ENCODE measurements at regions not wholly inside any gene's neighbourhood (a gene's known extent, or its start where the extent isn't known, plus 50 kb on each side); places are given as distances from the start of the nearest gene placed in this dataset.

DNA sequence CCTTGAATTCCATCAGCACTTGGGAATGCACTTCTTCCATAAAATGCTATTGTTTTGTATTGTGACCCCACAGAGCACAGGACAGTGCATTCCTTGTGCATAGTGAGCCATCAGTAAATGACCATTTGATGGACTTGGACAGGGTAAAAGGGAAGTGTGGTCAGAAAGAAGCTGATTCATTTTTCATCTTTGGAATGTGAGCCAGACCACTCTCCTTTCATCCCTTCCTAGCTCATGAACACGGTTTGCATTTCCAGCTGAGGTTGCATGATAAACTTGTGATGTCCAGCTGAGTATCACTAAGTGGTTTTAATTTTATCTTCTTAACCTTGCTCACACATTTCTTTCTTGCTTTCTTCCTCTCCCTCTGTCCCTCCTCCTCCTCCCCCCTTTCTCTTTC, 101.3 kb downstream of the NUDT12 start:
- DNase-seq = no peak

DNA sequence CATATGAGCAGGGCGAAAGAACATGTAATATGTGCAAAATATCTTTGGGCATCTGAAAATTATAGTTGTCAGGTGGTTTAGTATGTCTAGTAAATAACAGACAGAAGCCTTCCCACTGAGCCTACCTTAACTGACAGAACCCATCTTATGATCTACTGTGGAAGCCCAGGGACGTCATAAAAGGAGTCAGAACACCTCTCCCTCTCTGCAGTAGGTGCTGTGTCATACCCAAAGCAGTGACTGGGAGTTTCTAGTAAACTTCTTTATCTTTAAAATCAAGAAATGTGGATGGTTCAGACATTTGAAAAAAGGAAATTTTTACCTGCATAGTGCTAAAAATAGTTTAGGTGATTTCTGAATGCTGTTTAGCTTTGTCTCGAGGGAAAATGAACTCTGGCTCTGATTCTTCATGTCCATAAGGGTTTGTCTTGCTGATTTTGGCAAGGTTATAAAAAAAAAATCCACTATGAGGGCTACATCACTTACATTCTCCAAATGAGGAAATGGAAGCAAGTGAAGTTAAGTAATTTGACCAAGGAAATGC, 104.0 kb downstream of the NUDT12 start:
- no peak for DNase-seq

DNA sequence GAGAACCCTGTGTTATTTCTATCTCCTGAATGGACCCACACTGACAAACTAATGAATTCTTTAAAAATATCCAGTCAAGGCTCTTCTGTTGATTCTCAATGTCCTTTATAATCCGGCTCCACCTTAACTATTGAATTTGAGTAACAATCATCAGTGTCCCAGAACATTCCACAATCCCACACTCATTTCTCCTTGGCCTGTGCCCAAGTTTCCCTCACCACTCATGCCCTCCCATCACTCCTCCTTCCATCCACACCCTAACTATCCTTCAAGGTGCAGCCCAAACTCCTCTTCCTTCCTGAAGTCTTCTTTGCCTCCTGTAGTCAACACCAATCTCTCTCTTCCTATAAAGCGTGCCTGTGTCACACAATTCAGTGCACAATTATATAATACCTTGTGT, 106.1 kb downstream of the NUDT12 start:
- no peak for DNase-seq

DNA sequence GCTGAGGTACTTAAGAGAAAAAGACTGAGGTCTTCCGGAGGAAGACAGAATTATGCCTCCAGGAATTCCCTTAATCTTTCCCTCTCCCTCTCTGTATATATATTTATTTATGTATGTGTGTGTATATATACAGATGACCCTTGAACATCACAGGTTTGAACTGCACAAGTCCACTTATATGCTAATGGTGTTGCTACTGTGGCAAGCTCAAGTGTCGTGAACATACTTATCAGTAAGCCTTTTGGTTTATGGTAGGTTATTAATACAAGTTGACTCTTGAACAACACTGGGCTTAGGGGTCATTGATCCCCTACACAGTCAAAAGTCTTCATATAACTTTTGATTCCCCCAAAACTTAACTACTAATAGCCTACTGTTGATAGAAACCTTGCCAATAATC, 106.8 kb downstream of the NUDT12 start:
- no peak for DNase-seq

DNA sequence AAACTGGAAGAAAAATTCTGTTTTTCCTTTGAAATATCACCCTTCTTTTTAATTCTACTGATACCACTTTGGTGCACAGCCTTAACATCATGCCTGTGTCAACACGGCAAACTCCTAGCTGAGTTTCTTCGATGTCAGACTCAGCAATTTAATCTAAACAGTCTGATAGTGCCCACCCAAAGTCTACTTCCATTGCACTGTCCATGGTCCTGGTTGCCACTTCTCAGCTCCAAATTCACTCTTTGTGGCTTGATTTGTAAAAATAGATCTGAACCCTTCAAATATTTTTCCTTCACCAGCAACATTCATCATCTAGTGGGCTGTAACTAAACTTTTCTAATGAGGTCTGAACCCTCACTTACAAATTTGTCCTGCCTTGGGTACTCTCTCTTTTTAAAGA, 107.8 kb downstream of the NUDT12 start:
- DNase-seq = no peak

DNA sequence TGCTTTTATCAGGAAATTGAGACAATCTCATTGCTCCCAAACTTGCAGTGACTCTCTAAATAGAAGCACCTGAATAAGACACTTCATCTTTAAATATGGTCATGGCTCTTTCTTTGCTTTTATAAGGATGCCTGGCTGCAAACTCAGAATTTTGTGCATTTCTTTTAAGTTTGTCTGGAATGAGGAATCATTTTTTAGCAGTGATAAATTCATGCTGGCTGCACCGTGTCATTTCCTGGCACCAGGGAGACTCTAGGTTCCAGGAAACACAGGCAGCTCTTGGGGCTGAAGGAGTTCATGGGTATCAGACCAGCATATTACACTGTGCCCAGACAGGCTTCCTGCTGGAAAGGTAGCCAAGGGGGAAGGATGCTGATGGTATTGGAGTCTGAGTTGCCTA, 109.9 kb downstream of the NUDT12 start:
- no peak for DNase-seq

DNA sequence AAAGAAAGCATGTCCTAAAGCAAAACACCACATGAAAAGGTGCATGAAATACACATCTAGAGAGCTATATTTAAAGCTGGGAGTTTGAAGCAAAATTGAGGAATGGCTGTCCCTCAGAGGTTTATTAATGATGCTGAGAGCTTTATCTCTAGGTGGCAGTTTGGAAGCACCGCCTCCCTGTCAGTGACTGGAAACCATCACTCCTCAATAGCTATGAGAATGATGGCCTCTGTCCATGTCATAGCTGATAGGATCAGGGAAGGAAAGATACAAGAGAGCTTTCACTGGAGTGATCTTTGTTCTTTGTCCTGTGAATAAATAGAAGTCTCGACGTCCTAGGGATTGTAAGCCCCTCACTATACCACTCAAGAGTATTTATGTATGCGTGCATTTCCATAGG, 110.5 kb downstream of the NUDT12 start:
- DNase-seq = no peak

DNA sequence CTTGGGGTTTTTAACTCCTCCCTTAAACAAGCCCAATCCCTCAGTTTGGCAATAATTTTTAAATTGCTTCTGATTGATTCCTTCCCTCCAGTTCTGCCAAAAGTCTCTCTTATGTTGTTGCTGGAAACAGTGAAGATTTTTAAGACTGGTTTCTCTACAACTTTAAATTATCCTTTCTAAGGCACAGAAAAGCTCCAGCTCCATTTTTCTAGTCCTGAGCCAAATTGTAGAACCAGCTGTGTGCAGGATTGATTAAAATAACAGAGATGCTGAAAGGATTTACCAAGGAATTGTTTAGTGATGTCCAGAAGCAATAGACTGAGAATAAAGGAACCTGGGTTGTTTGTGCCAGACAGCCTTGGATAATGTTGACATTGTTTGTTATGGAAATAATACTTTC, 111.3 kb downstream of the NUDT12 start:
- DNase-seq = no peak

DNA sequence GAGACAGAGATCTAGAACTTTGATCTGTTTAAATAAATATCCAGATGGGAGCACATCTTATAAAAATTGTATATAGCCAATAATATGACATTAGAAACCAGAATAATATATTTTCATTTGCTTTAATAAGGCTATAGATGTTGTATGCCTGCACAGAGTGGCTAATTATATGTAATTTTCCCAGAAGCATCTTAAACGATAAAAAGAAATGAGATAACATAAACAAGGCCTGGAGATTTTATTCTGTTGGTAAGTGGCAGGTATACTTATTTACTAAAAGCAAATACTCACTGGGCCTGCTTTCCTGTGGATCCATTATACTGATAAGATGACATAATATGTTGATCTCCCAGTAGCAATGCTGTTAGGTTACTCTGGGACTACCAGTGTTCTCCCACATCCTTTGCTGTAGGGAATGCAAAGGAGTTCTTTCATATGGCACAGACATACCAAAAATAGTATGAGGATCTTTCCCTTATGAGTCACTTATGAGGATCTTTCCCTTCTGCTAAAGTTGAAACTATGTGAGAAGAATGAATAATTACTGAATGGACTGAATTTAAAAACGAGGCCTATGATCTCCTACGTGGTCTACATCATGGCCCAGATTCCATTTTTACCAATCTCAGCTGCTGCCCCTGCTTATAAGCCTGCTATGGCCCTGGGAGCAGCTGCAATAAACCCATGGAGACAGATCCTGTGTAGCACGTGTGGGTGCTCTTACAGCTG, 112.1 kb downstream of the NUDT12 start:
- peak; percentile 37 for DNase-seq

DNA sequence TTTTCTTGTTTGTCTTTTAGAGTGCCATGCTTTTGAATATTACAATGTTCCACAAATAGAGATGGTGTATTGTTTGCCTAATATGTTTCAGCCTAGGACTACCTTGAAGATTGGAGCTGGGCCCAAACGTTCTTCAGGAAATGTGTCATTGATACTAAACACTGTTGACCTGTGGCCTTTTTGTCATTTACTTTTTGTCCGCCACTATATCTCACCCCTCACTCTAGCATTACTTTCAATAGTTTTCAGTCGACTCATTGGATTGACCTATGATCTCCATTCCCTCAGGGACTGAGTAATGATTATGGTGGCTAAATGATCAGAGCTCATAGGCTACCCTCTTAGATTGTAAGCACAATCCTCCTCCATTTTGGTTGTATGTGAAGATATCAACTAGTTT, 115.8 kb downstream of the NUDT12 start:
- no peak for DNase-seq

DNA sequence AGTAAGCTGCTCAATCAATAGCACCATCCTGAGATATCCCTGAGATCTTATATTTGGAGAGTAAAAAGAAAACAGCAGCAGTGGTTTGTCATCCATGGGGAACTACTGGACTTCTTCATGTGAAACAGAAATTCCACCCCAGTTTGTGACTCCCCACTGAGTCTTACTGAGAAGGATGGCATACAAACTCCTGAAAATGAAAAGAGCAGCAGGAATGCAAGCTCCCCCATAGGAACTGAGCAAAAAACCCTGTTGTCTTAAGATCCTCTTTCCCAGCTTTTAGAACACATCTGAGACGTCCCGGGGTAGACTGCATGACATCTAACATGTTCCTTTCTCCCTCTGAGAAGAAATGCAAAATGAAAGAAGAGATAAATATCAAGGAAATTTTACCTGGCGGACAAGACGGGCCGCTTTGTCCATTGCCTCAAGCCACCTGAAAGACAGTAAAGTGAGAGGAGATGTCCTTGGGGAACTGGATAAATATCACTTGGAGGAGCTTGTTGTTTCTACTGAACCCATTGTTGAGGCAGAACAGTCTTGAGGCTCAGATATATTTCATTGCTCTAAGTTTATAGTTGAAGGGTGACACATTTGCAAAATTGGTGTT, 117.1 kb downstream of the NUDT12 start:
- no peak for DNase-seq

DNA sequence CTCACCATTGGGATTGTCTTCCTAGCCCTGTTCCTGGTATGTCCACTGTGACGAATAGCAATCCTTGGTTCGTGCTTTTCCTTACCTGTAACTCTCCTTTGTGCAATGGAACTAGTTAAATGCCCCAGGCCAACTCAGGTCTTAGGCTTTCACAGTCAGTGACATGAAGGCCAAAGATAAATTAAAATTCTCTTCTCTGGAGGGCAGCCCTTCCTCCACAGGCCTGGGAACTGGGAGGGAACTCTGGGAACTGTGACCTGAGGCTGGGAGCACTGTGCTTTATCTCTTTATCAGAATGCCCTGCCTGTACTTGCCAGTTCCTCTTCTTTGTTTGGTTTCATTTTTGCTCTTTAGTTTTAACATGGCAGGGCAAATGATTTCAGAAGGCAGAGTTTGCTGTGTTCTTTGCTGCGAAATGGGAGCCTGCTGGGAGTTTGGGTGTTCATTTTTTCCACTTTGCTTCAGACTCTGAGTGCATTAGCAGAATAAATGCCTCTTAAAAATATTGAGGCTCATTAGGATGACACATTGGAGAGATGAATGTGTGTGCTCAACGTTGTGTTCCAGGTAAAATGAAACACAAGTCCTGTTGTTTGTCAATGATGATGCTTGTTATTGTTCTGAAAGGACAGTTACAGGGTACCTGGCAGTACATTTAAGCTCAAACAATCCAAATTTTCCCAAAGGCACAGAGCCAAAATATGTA, 118.1 kb downstream of the NUDT12 start:
- DNase-seq = no peak

DNA sequence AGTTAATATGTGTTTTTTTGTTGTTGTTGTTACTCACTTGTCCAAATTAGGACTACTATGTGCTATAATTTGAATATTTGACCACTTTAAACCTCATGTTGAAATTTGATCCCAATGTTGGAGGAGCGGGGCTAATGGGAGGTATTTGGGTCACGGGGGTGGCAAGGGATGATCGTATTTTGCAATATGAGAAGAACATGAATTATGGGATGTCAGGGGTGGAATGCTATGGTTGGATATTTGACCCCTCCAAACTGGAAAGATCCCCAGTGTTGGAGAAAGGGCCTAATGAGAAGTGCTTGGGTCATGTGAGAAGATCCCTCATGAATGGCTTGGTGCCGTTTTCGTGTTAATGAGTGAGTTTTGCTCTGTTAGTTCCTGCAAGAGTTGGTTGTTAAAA, 119.8 kb downstream of the NUDT12 start:
- DNase-seq = no peak

DNA sequence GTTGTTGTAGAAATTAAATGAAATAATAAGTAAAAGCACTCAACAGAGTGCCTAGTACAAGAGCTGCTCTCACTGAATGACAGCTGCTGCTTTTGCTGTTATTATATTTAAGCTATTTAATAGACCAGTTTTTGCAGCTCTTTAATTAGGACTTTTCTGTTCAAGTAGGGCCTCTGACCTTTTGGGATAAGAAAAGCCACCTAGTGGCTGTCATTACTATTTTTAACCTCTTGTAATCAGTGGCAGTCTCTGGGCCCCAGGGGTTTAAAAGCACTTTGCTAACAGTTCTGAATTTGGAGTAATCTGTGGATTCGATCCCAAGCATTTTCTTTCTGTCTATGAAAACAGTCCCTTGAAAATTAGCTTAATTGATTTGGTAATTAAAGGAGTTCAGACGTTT, 121.1 kb downstream of the NUDT12 start:
- DNase-seq = peak; percentile 28

DNA sequence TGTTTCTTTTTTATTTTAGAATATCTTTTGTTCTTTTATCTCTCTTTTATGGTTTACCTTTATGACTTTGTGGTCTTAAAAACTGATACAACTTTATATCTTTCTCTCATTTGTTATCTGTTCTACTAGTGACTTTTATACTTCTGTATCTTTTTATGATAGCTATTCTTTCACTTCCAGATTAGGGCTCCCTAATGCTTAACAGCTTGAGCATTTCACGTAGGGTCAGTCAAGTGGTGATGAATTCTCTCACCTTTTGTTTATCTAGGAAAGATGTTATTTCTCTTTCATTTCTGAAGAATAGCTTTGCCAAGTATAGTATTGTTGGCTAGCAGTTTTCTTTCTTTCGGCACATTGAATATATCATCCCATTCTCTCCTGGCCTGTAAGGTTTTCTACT, 123.6 kb downstream of the NUDT12 start:
- DNase-seq = no peak

DNA sequence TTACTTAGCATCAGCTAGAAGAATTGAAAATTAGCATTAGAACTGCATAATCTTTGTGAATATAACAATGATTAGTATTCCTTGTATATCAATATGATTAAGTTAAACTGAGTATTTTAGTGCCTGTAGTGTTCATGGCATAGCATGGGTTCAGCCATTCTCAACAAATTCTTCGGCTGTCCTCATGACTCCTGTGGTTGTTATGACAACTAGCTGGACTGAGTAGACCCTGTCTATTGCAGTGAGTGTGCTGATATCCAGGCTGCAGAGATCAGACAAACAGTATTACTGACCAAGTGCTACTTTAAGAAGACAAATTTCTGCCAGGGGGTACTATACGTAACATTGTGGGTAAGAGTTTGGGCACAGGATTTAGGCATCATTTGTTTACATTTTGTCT, 125.9 kb downstream of the NUDT12 start:
- no peak for DNase-seq

DNA sequence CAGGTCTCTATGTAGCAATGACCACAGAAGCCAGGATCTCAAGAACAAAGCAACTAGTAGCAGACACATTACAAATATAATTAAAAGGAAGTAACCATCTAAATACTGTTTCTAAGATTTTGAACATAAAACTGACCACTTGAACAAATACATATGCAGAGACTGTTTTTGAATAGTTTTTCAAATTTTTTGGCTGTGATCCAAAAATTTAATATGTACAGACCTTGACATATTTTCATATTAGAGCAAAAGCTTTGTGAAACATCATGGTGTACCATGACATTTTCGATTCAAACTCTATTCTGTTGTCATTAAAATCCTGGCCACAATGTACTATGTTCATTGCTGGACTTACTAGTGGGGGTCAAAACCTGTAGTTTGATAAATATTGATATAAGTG, 126.5 kb downstream of the NUDT12 start:
- DNase-seq = no peak

DNA sequence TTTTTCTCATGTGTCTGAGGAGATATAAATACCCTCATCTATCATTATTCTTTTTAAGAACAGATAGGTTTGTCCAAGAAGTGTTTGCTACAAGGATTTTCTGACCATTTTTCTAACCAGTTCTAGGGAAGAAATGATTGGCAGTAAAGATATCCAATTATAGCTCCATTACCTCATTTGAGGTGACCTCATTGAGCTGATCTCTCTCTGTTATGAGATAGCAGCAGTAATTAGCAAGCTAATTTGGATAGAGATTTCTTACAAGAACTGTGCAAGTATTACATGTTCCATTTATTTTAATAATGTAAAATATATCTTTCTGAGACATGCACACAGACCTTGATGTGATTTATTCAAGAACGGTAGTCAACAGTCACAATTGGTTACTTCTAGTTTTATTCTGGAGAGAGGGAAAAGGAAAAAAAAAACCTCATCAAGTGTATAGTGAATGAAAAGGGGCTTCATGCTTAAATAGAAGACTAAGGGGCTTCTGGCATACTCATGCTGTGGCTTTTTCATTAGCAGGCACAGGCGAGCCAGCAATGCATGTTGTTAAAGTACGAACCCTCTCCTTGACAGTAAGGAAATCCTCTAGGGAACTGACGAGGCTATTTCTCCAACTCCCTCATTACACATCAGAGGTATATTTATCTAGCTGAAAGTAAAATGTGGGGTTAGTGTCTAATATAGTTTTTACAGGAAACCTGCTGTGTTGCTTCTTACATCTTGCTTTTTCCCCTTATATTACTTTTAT, 127.3 kb downstream of the NUDT12 start:
- peak; percentile 21 for DNase-seq

DNA sequence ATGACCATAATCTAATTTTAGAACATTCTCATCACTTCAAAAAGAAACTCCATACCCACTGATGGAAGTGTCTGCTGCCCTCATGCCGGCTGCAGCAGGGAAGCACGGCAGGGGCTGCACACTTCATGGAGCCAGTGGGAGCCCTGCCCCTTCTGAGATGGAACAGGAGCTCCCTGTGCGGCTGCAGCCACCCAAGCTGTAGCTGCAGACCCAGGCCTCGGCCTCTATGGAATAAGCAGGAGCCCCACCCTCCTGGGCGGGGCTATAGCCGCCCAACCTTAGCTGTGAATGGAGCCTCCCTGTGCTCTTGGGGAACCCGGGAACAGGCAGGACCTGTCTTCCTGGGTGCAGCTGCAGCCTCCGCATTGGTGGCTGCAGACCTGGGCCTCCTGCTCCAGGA, 128.5 kb downstream of the NUDT12 start:
- peak; percentile 49 for DNase-seq

DNA sequence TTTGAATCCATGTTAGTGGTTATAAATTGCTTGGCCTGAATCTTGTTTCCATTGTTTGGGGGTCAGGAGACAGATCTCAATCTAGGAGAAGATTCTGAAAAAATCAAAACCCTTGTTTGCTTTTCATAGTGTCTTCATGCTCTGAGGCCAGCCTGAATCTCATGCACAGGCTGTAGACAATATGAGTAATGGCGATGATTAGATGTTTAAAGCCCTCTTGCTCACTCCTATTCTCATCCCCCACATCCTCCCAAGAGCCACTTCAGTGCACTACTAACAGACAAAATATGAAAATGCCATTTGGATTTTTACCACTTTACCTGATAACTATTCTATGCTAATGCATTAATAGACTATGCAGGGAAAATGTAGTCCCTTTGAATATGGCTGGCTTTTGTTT, 129.4 kb downstream of the NUDT12 start:
- no peak for DNase-seq

DNA sequence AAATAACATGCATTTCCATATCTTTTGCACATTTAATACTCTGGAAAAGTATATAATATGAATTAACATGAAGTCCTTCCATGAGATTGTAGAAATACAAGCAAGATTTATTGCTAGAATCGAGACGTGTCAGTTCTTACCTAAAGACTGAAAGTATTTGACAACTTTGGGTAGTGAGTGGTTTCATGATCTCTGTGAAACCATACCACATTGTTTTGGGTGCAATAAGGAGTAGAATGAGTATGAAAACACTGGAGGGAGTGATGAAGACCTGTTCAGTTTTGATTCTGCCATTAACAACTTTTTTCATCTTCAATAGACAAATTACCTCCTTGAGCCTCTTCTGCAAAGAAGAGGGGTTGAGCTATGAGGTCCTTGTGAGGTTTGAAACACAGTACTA, 133.7 kb downstream of the NUDT12 start:
- DNase-seq = no peak

DNA sequence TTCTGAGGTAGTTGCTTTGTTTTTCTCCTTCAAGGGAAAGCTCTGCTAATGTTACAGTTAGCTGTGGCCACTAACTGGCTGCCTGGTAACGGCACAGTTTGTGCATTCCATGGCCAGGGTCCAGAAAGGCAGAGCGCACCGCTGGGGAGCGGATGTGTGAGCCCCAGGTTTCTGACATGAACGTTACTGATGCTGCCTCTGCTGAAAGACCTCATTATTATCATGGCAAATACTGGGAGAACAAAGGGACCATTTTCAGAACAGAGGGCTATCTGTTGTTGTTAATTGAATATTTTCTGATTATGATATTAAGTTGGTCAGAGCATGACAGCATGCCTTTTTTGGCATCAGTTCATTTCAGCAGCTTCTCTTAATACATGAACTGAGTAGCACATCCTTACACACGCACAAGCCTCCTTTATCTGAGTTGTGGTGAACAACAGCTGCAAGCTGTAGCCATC, 134.1 kb downstream of the NUDT12 start:
- DNase-seq = peak; percentile 84

DNA sequence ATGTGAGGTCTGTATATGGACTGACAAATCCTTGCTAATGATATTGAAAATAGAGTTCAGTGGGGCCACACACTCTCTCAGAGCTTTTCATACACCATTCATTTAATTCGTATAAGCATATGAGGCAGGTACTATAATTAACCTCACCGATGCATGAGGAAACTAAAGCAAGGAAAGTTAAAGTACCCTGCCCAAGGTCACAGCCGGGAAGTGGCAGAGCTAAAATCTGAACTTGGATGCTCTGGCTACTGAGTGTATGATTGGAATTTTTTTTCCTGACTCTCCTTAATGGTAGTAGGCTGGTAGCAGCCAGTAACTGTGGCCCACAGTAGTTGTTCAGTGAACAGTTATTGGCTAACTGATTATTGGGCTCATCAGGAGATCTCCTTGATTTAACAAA, 135.3 kb downstream of the NUDT12 start:
- DNase-seq = no peak
